OCI-LY3 (cell line): ENCODE measurements at regions not wholly inside any gene's neighbourhood (a gene's known extent, or its start where the extent isn't known, plus 50 kb on each side); places are given as distances from the start of the nearest gene placed in this dataset.

Experiments used
- H2AFZ ChIP-seq: fragments of 200-600, 300-600 bp; shearing (Covaris generic); 2 replicates; pipeline ENCODE4 v1.6.0; 2014; ENCODE audit warnings: antibody characterized with exemption, low read depth, low read length
- H3K27ac ChIP-seq: fragments of 200-600, 300-600 bp; sonication (generic); 2 replicates; pipeline ENCODE4 v1.5.1; 2014; ENCODE audit warnings: mild to moderate bottlenecking, low read length, moderate library complexity, mixed read lengths
- H3K27me3 ChIP-seq: fragments of 200-600, 300-600 bp; sonication (generic); 2 replicates; pipeline ENCODE4 v1.6.1; 2014; ENCODE audit warnings: low read depth, low read length, mixed read lengths
- H3K36me3 ChIP-seq: fragments of 200-600, 300-600 bp; sonication (generic); replicated peaks from 2 replicates; pipeline ENCODE3; 2014; ENCODE audit warnings: low read depth, low read length, mixed read lengths
- H3K4me1 ChIP-seq: fragments of 300-600, 200-600 bp; sonication (generic); 2 replicates; pipeline ENCODE4 v1.6.1; 2014; ENCODE audit warnings: low read length, mixed read lengths
- H3K4me2 ChIP-seq: fragments of 200-600, 300-600 bp; sonication (generic); 2 replicates; pipeline ENCODE4 v1.6.1; 2014; ENCODE audit warnings: low read length, mixed read lengths
- H3K4me3 ChIP-seq: fragments of 300-600, 200-600 bp; sonication (generic); 2 replicates; pipeline ENCODE4 v1.5.1; 2014; ENCODE audit warnings: antibody characterized with exemption, mild to moderate bottlenecking, low read length, moderate library complexity
- H3K79me2 ChIP-seq: fragments of 300-600, 200-600 bp; shearing (Covaris generic); 2 replicates; pipeline ENCODE4 v1.6.1; 2014; ENCODE audit warnings: mild to moderate bottlenecking, low read length, mixed read lengths
- H3K9ac ChIP-seq: fragments of 300-600, 200-600 bp; shearing (Covaris generic); 2 replicates; pipeline ENCODE4 v1.6.0; 2014; ENCODE audit warnings: mild to moderate bottlenecking, low read length, moderate library complexity
- H3K9me3 ChIP-seq: fragments of 200-600, 300-600 bp; shearing (Covaris generic); 2 replicates; pipeline ENCODE4 v1.6.1; 2014; ENCODE audit warnings: low read length, mixed read lengths; ENCODE audit not compliant: insufficient read depth
- H4K20me1 ChIP-seq: fragments of 200-600, 300-600 bp; sonication (generic); 2 replicates; pipeline ENCODE4 v1.6.1; 2016; ENCODE audit warnings: low read length, mixed read lengths; ENCODE audit not compliant: insufficient read depth
- EZH2phosphoT487 ChIP-seq: fragments of 200-600 bp; shearing (Covaris generic); IDR thresholded peaks from 2 replicates; pipeline ENCODE4 v1.6.1; 2018; ENCODE audit warnings: antibody characterized with exemption, mixed run types, low read depth
- TF ChIP-seq, protein P1 (sequence below): fragments of 200-600, 300-600 bp; sonication (generic); IDR thresholded peaks from 2 replicates; pipeline ENCODE4 v1.5.1; 2014; ENCODE audit warnings: antibody characterized with exemption, low read length, low read depth

DNA sequence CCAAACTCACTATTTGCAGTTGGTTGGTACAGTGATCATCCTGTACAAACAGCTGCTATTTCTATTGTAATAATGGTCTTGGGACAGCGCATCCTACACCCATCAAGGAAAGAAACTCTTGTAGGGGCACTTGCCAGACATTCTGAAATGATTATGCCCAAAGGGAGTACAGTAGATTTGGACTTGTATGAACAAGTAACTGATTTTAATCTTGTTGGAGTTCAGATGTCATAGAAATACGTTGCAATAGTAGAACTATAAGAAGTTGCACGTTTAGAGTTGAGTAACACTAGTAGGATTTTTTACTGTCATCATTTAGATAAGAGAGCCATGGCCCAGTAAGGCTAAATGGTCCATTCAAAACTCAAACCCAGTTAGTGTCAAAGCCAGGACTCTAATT lies 192.8 kb downstream of the SATB1 start:
- Histone ChIP-seq H3K27ac (no peak overlapping the region), H3K27me3 (peaks cover 14% of the 10 kb centered on the region), H3K4me3 (no peak overlapping the region), H3K36me3 (no peaks in the 10 kb centered on the region), H3K9me3 (no peaks in the 10 kb centered on the region), H4K20me1 (no peaks in the 10 kb centered on the region), H3K4me2 (no peak overlapping the region), H3K79me2 (no peaks in the 10 kb centered on the region), H3K4me1 (peaks cover 29% of the 10 kb centered on the region), H2AFZ (no peak overlapping the region), H3K9ac (no peak overlapping the region)
- no peak for TF ChIP-seq EZH2phosphoT487
- TF ChIP-seq, protein P1, sequence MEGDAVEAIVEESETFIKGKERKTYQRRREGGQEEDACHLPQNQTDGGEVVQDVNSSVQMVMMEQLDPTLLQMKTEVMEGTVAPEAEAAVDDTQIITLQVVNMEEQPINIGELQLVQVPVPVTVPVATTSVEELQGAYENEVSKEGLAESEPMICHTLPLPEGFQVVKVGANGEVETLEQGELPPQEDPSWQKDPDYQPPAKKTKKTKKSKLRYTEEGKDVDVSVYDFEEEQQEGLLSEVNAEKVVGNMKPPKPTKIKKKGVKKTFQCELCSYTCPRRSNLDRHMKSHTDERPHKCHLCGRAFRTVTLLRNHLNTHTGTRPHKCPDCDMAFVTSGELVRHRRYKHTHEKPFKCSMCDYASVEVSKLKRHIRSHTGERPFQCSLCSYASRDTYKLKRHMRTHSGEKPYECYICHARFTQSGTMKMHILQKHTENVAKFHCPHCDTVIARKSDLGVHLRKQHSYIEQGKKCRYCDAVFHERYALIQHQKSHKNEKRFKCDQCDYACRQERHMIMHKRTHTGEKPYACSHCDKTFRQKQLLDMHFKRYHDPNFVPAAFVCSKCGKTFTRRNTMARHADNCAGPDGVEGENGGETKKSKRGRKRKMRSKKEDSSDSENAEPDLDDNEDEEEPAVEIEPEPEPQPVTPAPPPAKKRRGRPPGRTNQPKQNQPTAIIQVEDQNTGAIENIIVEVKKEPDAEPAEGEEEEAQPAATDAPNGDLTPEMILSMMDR = no peak

DNA sequence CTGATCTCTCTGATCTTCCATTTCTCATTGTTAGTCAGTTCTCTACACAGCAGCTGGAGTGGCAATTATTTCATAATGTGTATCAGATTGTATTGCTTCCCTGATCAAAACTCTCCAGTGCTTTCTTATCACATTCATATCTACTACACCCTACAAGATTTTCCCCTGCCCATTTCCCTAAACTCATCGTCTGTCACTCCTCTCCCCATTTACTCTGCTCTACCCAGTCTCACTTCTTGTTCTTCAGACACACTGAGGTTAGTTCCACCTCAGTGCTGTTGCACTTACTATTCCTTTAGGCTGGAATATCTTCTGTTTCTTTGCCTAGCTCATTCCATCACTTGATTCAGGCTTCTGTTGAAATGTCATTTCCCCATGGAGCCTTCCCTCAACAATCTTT lies 197.1 kb downstream of the SATB1 start:
- no peak overlapping the region for H2AFZ ChIP-seq
- no peaks in the 10 kb centered on the region for H3K36me3 ChIP-seq
- no peak overlapping the region for H3K4me3 ChIP-seq
- H3K79me2 ChIP-seq = no peaks in the 10 kb centered on the region
- H3K27ac ChIP-seq = no peak overlapping the region
- no peak for TF ChIP-seq EZH2phosphoT487
- TF ChIP-seq, protein P1 = no peak
- H3K9ac ChIP-seq = no peak overlapping the region
- H3K9me3 ChIP-seq = no peaks in the 10 kb centered on the region
- no peaks in the 10 kb centered on the region for H4K20me1 ChIP-seq
- peak overlapping the region; percentile 16; the same call in 1 of the 2 replicates for H3K4me2 ChIP-seq
- peaks cover 8% of the 10 kb centered on the region for H3K27me3 ChIP-seq
- peaks cover 51% of the 10 kb centered on the region for H3K4me1 ChIP-seq

DNA sequence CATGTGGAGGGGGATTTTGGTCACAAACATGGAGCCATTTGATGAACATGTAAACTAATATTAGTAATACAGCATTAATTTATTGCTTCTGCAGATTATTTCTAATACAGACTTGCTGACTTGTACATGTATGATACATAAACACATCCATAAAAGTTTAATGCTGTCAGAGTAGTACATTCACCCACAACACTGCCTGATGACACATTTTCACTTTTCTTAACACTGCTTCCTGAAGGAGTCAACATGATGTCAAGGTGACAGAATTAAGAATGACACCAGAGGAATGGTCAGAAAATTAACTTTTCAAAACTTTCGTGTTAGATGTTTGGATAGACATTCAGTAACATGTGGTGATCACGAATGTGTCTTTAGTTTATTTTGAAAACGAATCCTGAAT lies 199.4 kb downstream of the SATB1 start:
- H3K4me2 ChIP-seq = no peak overlapping the region
- H3K4me1 ChIP-seq = peaks cover 59% of the 10 kb centered on the region
- peaks cover 12% of the 10 kb centered on the region for H3K27me3 ChIP-seq
- H3K79me2 ChIP-seq = no peaks in the 10 kb centered on the region
- no peaks in the 10 kb centered on the region for H3K9me3 ChIP-seq
- H3K4me3 ChIP-seq = no peak overlapping the region
- no peak overlapping the region for H3K9ac ChIP-seq
- no peak overlapping the region for H3K27ac ChIP-seq
- H4K20me1 ChIP-seq = no peaks in the 10 kb centered on the region
- TF ChIP-seq EZH2phosphoT487 = no peak
- TF ChIP-seq, protein P1 = no peak
- no peaks in the 10 kb centered on the region for H3K36me3 ChIP-seq
- H2AFZ ChIP-seq = no peak overlapping the region

DNA sequence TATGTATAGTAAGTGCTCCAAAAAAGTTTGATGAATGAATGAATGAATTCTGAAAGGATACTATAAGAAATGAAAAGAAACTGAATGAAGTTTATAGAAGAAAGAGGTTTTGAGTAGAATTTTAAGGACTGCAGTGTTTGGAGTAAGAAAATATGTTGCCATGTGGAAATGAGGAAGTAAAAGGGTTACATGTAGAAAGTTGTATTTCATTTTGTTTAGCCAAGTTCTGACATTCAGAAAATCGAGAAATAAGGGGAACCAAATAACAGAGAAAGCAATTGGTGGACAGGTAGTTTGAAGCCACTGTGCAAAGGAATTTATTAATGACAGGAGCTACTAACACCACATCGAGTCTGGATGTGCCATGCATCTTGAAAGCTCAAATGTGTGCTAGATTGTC lies 200.7 kb downstream of the SATB1 start:
- Histone ChIP-seq H3K27ac (peak overlapping the region; percentile 78), H4K20me1 (no peaks in the 10 kb centered on the region), H3K27me3 (peaks cover 12% of the 10 kb centered on the region)

More for the DNA sequence above, 200.7 kb downstream of the SATB1 start:
- Histone ChIP-seq H3K9me3 (no peaks in the 10 kb centered on the region), H2AFZ (peak overlapping the region; percentile 52; the same call in 1 of the 2 replicates), H3K79me2 (no peaks in the 10 kb centered on the region), H3K4me1 (peaks cover 64% of the 10 kb centered on the region), H3K9ac (peak overlapping the region; percentile 57), H3K4me3 (peak overlapping the region; percentile 69), H3K36me3 (no peaks in the 10 kb centered on the region), H3K4me2 (peak overlapping the region; percentile 91)
- no peak for TF ChIP-seq EZH2phosphoT487
- TF ChIP-seq, protein P1 = no peak
